ENCODE measurements at regions not wholly inside any gene's neighbourhood (a gene's known extent, or its start where the extent isn't known, plus 50 kb on each side); places are given as distances from the start of the nearest gene placed in this dataset.

DNA sequence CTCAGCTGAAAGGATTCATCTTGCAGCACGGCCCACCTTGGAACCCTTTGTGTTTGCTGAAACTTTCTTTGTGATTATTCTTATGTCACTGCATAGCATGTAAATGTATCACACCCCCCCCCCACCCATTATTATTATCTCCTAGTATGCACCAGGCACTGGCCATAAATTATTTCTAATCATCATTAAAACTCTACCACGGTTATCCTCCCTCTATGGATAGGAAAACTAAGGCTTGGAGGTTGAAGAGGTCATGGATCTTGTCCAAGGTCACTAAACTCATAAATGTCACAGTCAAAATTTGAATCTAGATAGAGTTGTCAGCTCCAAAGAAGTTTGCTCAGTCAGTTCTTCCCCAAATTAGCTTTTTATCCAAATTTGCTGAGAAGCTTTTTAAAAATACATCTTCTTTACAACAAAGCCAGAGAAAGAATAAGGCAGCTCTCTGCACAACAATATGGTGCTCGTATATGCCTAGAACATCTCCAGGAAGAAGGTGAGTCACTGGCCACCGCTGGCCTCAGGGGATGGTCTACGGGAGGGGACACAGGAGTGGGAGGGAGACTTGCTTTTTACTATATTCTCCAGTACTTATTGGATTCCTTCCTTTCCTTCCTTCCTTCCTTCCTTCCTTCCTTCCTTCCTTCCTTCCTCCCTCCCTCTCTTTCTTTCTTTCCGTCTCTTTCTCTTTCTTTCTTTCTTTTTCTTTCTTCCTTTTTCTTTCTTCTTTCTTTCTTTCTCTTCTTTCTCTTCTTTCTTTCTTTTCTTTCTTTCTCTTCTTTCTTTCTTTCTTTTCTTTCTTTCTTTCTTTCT lies 134.5 kb downstream of the VEGFA start (continued):
- no peak for TF ChIP-seq ZNF780A (CRISPR knock-in tag; IDR thresholded peaks at IDR 0.05)
- TF ChIP-seq TBL1XR1 (IDR thresholded peaks at IDR 0.05; ENCODE audit: low read length in 2 of 2): no peak
- TF ChIP-seq, protein P1, sequence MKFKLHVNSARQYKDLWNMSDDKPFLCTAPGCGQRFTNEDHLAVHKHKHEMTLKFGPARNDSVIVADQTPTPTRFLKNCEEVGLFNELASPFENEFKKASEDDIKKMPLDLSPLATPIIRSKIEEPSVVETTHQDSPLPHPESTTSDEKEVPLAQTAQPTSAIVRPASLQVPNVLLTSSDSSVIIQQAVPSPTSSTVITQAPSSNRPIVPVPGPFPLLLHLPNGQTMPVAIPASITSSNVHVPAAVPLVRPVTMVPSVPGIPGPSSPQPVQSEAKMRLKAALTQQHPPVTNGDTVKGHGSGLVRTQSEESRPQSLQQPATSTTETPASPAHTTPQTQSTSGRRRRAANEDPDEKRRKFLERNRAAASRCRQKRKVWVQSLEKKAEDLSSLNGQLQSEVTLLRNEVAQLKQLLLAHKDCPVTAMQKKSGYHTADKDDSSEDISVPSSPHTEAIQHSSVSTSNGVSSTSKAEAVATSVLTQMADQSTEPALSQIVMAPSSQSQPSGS (CRISPR knock-in tag; IDR thresholded peaks at IDR 0.05): no peak
- TF ChIP-seq ZBTB17 (CRISPR knock-in tag; IDR thresholded peaks at IDR 0.05): no peak
- TF ChIP-seq CBX5 (IDR thresholded peaks at IDR 0.05; ENCODE audit: borderline replicate concordance, low read depth): no peak
- TF ChIP-seq NUFIP1 (IDR thresholded peaks at IDR 0.05; ENCODE audit: partially characterized antibody): no peak
- no peak for TF ChIP-seq CBFA2T2 (conservative IDR thresholded peaks at IDR 0.05)
- TF ChIP-seq BACH1 (tag; IDR thresholded peaks at IDR 0.05): peak; percentile 53; the same call in 1 of the 2 replicates
- no peak for TF ChIP-seq GABPA (tag; conservative IDR thresholded peaks at IDR 0.05; ENCODE audit: low read depth)
- TF ChIP-seq KLF6 (CRISPR knock-in tag; IDR thresholded peaks at IDR 0.05; ENCODE audit: borderline replicate concordance): no peak
- peak; percentile 96 for TF ChIP-seq MTA1 (IDR thresholded peaks at IDR 0.05; ENCODE audit: borderline replicate concordance)
- no peak for TF ChIP-seq NFXL1 (CRISPR knock-in tag; IDR thresholded peaks at IDR 0.05)
- TF ChIP-seq BRD9 (IDR thresholded peaks at IDR 0.05; ENCODE audit: low read depth, partially characterized antibody): peak; percentile 91
- no peak for TF ChIP-seq POLR3G (IDR thresholded peaks at IDR 0.05; ENCODE audit: extremely low read depth, insufficient read length, insufficient replicate concordance)
- TF ChIP-seq, protein P2, sequence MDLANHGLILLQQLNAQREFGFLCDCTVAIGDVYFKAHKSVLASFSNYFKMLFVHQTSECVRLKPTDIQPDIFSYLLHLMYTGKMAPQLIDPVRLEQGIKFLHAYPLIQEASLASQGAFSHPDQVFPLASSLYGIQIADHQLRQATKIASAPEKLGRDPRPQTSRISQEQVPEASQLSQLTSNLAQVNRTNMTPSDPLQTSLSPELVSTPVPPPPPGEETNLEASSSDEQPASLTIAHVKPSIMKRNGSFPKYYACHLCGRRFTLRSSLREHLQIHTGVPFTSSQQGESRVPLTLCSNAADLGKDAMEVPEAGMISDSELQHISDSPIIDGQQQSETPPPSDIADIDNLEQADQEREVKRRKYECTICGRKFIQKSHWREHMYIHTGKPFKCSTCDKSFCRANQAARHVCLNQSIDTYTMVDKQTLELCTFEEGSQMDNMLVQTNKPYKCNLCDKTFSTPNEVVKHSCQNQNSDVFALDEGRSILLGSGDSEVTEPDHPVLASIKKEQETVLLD (IDR thresholded peaks at IDR 0.05): peak; percentile 93; the same call in 1 of the 2 replicates
- TF ChIP-seq, protein P3, sequence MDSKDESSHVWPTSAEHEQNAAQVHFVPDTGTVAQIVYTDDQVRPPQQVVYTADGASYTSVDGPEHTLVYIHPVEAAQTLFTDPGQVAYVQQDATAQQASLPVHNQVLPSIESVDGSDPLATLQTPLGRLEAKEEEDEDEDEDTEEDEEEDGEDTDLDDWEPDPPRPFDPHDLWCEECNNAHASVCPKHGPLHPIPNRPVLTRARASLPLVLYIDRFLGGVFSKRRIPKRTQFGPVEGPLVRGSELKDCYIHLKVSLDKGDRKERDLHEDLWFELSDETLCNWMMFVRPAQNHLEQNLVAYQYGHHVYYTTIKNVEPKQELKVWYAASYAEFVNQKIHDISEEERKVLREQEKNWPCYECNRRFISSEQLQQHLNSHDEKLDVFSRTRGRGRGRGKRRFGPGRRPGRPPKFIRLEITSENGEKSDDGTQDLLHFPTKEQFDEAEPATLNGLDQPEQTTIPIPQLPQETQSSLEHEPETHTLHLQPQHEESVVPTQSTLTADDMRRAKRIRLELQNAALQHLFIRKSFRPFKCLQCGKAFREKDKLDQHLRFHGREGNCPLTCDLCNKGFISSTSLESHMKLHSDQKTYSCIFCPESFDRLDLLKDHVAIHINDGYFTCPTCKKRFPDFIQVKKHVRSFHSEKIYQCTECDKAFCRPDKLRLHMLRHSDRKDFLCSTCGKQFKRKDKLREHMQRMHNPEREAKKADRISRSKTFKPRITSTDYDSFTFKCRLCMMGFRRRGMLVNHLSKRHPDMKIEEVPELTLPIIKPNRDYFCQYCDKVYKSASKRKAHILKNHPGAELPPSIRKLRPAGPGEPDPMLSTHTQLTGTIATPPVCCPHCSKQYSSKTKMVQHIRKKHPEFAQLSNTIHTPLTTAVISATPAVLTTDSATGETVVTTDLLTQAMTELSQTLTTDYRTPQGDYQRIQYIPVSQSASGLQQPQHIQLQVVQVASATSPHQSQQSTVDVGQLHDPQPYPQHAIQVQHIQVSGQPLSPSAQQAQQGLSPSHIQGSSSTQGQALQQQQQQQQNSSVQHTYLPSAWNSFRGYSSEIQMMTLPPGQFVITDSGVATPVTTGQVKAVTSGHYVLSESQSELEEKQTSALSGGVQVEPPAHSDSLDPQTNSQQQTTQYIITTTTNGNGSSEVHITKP (IDR thresholded peaks at IDR 0.05; ENCODE audit: partially characterized antibody): no peak
- no peak for TF ChIP-seq ZNF274 (IDR thresholded peaks at IDR 0.05; ENCODE audit: borderline replicate concordance, low read depth, low read length)
- TF ChIP-seq, protein P4, sequence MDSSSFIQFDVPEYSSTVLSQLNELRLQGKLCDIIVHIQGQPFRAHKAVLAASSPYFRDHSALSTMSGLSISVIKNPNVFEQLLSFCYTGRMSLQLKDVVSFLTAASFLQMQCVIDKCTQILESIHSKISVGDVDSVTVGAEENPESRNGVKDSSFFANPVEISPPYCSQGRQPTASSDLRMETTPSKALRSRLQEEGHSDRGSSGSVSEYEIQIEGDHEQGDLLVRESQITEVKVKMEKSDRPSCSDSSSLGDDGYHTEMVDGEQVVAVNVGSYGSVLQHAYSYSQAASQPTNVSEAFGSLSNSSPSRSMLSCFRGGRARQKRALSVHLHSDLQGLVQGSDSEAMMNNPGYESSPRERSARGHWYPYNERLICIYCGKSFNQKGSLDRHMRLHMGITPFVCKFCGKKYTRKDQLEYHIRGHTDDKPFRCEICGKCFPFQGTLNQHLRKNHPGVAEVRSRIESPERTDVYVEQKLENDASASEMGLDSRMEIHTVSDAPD (CRISPR knock-in tag; IDR thresholded peaks at IDR 0.05): no peak
- TF ChIP-seq EP400 (IDR thresholded peaks at IDR 0.05): peak; percentile 52; the same call in 1 of the 2 replicates
- peak; percentile 59; the same call in 1 of the 2 replicates for TF ChIP-seq HDGF (IDR thresholded peaks at IDR 0.05)
- no peak for TF ChIP-seq ELF2 (CRISPR knock-in tag; IDR thresholded peaks at IDR 0.05)
- no peak for TF ChIP-seq HOXB6 (CRISPR knock-in tag; IDR thresholded peaks at IDR 0.05; ENCODE audit: borderline replicate concordance)
- no peak for TF ChIP-seq EP300 (IDR thresholded peaks at IDR 0.05; ENCODE audit: low read length)

Data from K562 (cell line).